GM23338 (cell line): ENCODE measurements at regions not wholly inside any gene's neighbourhood (a gene's known extent, or its start where the extent isn't known, plus 50 kb on each side); places are given as distances from the start of the nearest gene placed in this dataset.

ENCODE experiments used
- ATAC-seq: fragments of 200-7000 bp; cut with Tn5 transposase; 3 replicates; pipeline ENCODE4 v1.9.1; 2020
- DNase-seq: peaks from one replicate; pipeline ENCODE4 v3.0.0-alpha.2; 2015; ENCODE audit warnings: low spot score
- H2AFZ ChIP-seq: fragments of 200-600 bp; sonication (generic); 2 replicates; pipeline ENCODE4 v1.8.0; 2016; ENCODE audit warnings: antibody characterized with exemption, mild to moderate bottlenecking, moderate library complexity
- H3F3A ChIP-seq: fragments of 200-600 bp; sonication (generic); replicated peaks from 2 replicates; pipeline ENCODE4 v1.8.0; 2017; ENCODE audit warnings: antibody characterized with exemption, mixed run types, low read depth
- H3K27ac ChIP-seq: fragments of 200-600 bp; sonication (generic); 2 replicates; pipeline ENCODE4 v1.6.1; 2016; ENCODE audit warnings: low read depth
- H3K27me3 ChIP-seq: fragments of 200-600 bp; sonication (generic); 2 replicates; pipeline ENCODE4 v1.8.0; 2016; ENCODE audit warnings: mild to moderate bottlenecking, mixed run types, moderate library complexity; ENCODE audit not compliant: insufficient read depth
- H3K36me3 ChIP-seq: fragments of 200-600 bp; sonication (generic); 2 replicates; pipeline ENCODE4 v1.8.0; 2016; ENCODE audit warnings: mild to moderate bottlenecking; ENCODE audit not compliant: insufficient read depth
- H3K4me1 ChIP-seq: fragments of 200-600 bp; sonication (generic); 2 replicates; pipeline ENCODE4 v1.8.0; 2016; ENCODE audit warnings: mild to moderate bottlenecking, moderate library complexity; ENCODE audit not compliant: insufficient read depth
- H3K4me2 ChIP-seq: fragments of 200-600 bp; sonication (generic); 2 replicates; pipeline ENCODE4 v1.7.1; 2017; ENCODE audit warnings: mixed run types
- H3K4me3 ChIP-seq: fragments of 200-600 bp; sonication (generic); 2 replicates; pipeline ENCODE4 v1.6.1; 2016; ENCODE audit warnings: mixed run types
- H3K79me2 ChIP-seq: fragments of 200-600 bp; sonication (generic); replicated peaks from 2 replicates; pipeline ENCODE4 v1.8.0; 2017; ENCODE audit warnings: mild to moderate bottlenecking; ENCODE audit not compliant: insufficient read depth
- H3K9me2 ChIP-seq: fragments of 200-600 bp; sonication (generic); 2 replicates; pipeline ENCODE4 v1.8.0; 2017; ENCODE audit not compliant: insufficient read depth
- H4K20me1 ChIP-seq: fragments of 200-600 bp; sonication (generic); replicated peaks from 2 replicates; pipeline ENCODE4 v1.8.0; 2017; ENCODE audit warnings: mild to moderate bottlenecking; ENCODE audit not compliant: insufficient read depth
- H3K27ac Mint-ChIP-seq: 2 replicates; pipeline ENCODE4 v1.8.0; 2020; ENCODE audit warnings: inconsistent platforms, mild to moderate bottlenecking, moderate library complexity, mixed read lengths
- H3K27me3 Mint-ChIP-seq: 3 replicates; pipeline ENCODE4 v1.8.0; 2022; ENCODE audit warnings: low read depth, mild to moderate bottlenecking, moderate library complexity, mixed read lengths, inconsistent platforms; ENCODE audit not compliant: insufficient read depth, poor library complexity
- H3K36me3 Mint-ChIP-seq: 3 replicates; pipeline ENCODE4 v1.8.0; 2021; ENCODE audit warnings: low read depth, mild to moderate bottlenecking, inconsistent platforms, moderate library complexity, mixed read lengths
- H3K4me1 Mint-ChIP-seq: 3 replicates; pipeline ENCODE4 v1.8.0; 2020; ENCODE audit warnings: mild to moderate bottlenecking, inconsistent platforms, mixed read lengths
- H3K4me3 Mint-ChIP-seq: 3 replicates; pipeline ENCODE4 v1.8.0; 2021; ENCODE audit warnings: moderate library complexity, mild to moderate bottlenecking, inconsistent platforms, mixed read lengths
- H3K9me3 Mint-ChIP-seq: 3 replicates; pipeline ENCODE4 v1.8.0; 2020; ENCODE audit warnings: moderate library complexity, mild to moderate bottlenecking, inconsistent platforms, mixed read lengths
- CREB1 ChIP-seq: fragments of 250-450 bp; sonication (Bioruptor Pico); IDR thresholded peaks from 2 replicates; pipeline ENCODE4 v1.5.0; 2020; ENCODE audit warnings: low read depth, mild to moderate bottlenecking, moderate library complexity
- CTCF ChIP-seq, 2 experiments: fragments of 200-600 bp in 1 of 2; sonication (generic) in 1 of 2; conservative IDR thresholded peaks; 2 replicates each; pipeline versions ENCODE4 v1.5.1 to v1.6.1; 2016 to 2017; ENCODE audit warnings: antibody characterized with exemption in 2 of 2, low read depth in 2 of 2, mild to moderate bottlenecking in 2 of 2, moderate library complexity in 1 of 2
- EZH2phosphoT487 ChIP-seq: fragments of 200-600 bp; sonication (generic); IDR thresholded peaks from one replicate; pipeline ENCODE4 v1.8.1; 2018; ENCODE audit warnings: antibody characterized with exemption; ENCODE audit not compliant: unreplicated experiment
- JUNB ChIP-seq: IDR thresholded peaks from one replicate; pipeline ENCODE4 v1.6.1; 2016; ENCODE audit warnings: antibody characterized with exemption; ENCODE audit not compliant: unreplicated experiment
- NANOG ChIP-seq: IDR thresholded peaks from 2 replicates; pipeline ENCODE4 v1.6.1; 2016; ENCODE audit warnings: antibody characterized with exemption, borderline replicate concordance
- STAT1 ChIP-seq: IDR thresholded peaks from one replicate; pipeline ENCODE4 v1.6.1; 2016; ENCODE audit warnings: antibody characterized with exemption; ENCODE audit not compliant: unreplicated experiment
- ZNF114 ChIP-seq: fragments of 250-450 bp; sonication (Bioruptor Pico); IDR thresholded peaks from 2 replicates; pipeline ENCODE4 v1.5.0; 2020; ENCODE audit warnings: mild to moderate bottlenecking, moderate library complexity
- ZNF331 ChIP-seq: fragments of 250-450 bp; sonication (Bioruptor Pico); IDR thresholded peaks from 2 replicates; pipeline ENCODE4 v1.5.0; 2020; ENCODE audit warnings: low read depth, mild to moderate bottlenecking, moderate library complexity
- ZNF462 ChIP-seq: fragments of 250-450 bp; sonication (Bioruptor Pico); IDR thresholded peaks from 2 replicates; pipeline ENCODE4 v1.5.0; 2020; ENCODE audit warnings: mild to moderate bottlenecking, moderate library complexity
- TF ChIP-seq, protein P1 (sequence below): IDR thresholded peaks from one replicate; pipeline ENCODE4 v1.6.1; 2018; ENCODE audit warnings: antibody characterized with exemption; ENCODE audit not compliant: unreplicated experiment
- TF ChIP-seq, protein P2 (sequence below): IDR thresholded peaks from 2 replicates; pipeline ENCODE4 v1.6.1; 2016; ENCODE audit warnings: antibody characterized with exemption

DNA sequence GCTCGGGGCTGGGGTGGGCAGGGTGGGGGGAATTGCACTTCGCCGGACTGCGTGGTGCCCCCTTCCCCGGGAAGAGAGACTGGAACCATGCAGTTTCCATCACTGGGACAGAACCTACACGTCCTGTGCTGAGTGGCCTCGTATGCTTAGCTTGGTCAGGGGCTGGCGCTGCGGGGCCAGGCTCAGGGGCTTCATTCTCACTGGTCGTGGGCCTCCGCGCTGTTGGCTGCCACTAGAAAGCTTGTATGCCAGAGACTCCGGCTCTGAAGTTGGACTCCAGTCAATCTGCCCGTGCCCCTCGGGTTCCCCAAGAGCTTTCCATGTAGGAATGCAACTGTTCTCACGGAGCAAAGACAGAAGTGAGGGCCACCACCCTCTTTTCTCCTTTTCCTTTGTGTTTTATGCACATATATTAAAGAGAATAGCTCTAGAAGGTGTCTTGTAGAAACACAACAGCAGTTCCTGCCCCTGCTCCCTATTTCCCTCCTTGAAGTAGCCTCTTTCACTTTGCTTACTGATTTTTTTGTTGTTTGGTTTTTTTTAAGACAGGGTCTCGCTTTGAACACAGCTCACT is 64.0 kb upstream of the YWHAQ start (continued):
- no peak for TF ChIP-seq ZNF462 (CRISPR knock-in tag)
- TF ChIP-seq CREB1 = no peak
- TF ChIP-seq, protein P1, sequence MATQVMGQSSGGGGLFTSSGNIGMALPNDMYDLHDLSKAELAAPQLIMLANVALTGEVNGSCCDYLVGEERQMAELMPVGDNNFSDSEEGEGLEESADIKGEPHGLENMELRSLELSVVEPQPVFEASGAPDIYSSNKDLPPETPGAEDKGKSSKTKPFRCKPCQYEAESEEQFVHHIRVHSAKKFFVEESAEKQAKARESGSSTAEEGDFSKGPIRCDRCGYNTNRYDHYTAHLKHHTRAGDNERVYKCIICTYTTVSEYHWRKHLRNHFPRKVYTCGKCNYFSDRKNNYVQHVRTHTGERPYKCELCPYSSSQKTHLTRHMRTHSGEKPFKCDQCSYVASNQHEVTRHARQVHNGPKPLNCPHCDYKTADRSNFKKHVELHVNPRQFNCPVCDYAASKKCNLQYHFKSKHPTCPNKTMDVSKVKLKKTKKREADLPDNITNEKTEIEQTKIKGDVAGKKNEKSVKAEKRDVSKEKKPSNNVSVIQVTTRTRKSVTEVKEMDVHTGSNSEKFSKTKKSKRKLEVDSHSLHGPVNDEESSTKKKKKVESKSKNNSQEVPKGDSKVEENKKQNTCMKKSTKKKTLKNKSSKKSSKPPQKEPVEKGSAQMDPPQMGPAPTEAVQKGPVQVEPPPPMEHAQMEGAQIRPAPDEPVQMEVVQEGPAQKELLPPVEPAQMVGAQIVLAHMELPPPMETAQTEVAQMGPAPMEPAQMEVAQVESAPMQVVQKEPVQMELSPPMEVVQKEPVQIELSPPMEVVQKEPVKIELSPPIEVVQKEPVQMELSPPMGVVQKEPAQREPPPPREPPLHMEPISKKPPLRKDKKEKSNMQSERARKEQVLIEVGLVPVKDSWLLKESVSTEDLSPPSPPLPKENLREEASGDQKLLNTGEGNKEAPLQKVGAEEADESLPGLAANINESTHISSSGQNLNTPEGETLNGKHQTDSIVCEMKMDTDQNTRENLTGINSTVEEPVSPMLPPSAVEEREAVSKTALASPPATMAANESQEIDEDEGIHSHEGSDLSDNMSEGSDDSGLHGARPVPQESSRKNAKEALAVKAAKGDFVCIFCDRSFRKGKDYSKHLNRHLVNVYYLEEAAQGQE = no peak

GRCh38 chr2:9695941-9696340 is 65.1 kb upstream of the YWHAQ start:
- no peaks in the 10 kb centered on the region for H3K36me3 ChIP-seq
- no peaks in the 10 kb centered on the region for H3K27me3 ChIP-seq
- H3K27ac Mint-ChIP-seq = no peak overlapping the region
- H2AFZ ChIP-seq = peak overlapping the region; percentile 7; the same call in 1 of the 2 replicates
- no peaks in the 10 kb centered on the region for H3K79me2 ChIP-seq
- peaks cover 2% of the 10 kb centered on the region for H3K27me3 Mint-ChIP-seq
- H3F3A ChIP-seq = no peaks in the 10 kb centered on the region
- no peaks in the 10 kb centered on the region for H3K9me3 Mint-ChIP-seq
- H3K27ac ChIP-seq = no peak overlapping the region
- H3K4me3 ChIP-seq = no peak overlapping the region
- H3K4me2 ChIP-seq = no peak overlapping the region
- ATAC-seq = no peak
- DNase-seq = no peak
- no peaks in the 10 kb centered on the region for H4K20me1 ChIP-seq
- H3K4me1 Mint-ChIP-seq = peaks cover 17% of the 10 kb centered on the region
- H3K4me1 ChIP-seq = peaks cover 6% of the 10 kb centered on the region; the same call in 1 of the 2 replicates
- no peaks in the 10 kb centered on the region for H3K9me2 ChIP-seq
- no peak overlapping the region for H3K4me3 Mint-ChIP-seq
- H3K36me3 Mint-ChIP-seq = no peaks in the 10 kb centered on the region
- TF ChIP-seq ZNF331 (CRISPR knock-in tag) (no peak), EZH2phosphoT487 (no peak), JUNB (no peak), CREB1 (no peak), NANOG (no peak), STAT1 (no peak), ZNF114 (no peak), CTCF (conservative IDR thresholded peaks at IDR 0.05; ENCODE audit: low read depth in 2 of 2) (no peak)
- TF ChIP-seq, protein P2, sequence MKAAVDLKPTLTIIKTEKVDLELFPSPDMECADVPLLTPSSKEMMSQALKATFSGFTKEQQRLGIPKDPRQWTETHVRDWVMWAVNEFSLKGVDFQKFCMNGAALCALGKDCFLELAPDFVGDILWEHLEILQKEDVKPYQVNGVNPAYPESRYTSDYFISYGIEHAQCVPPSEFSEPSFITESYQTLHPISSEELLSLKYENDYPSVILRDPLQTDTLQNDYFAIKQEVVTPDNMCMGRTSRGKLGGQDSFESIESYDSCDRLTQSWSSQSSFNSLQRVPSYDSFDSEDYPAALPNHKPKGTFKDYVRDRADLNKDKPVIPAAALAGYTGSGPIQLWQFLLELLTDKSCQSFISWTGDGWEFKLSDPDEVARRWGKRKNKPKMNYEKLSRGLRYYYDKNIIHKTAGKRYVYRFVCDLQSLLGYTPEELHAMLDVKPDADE = no peak
